DOHH2 (cell line): ENCODE measurements at regions not wholly inside any gene's neighbourhood (a gene's known extent, or its start where the extent isn't known, plus 50 kb on each side); places are given as distances from the start of the nearest gene placed in this dataset.

Experiments used
- H3F3A ChIP-seq: fragments of 200-600 bp; sonication (generic), shearing (Covaris generic); 2 replicates; pipeline ENCODE4 v1.6.0; 2016; ENCODE audit warnings: antibody characterized with exemption, mild to moderate bottlenecking; ENCODE audit not compliant: control insufficient read depth, insufficient read depth
- H3K27ac ChIP-seq: fragments of 200-600 bp; sonication (generic); 2 replicates; pipeline ENCODE4 v1.5.1; 2014; ENCODE audit warnings: low read depth, mild to moderate bottlenecking, low read length, moderate library complexity
- H3K27me3 ChIP-seq: fragments of 200-600 bp; sonication (generic); 2 replicates; pipeline ENCODE4 v1.6.1; 2014; ENCODE audit warnings: mild to moderate bottlenecking, low read length, mixed read lengths; ENCODE audit not compliant: control insufficient read depth
- H3K36me3 ChIP-seq: fragments of 200-600 bp; sonication (generic); 2 replicates; pipeline ENCODE4 v1.6.1; 2014; ENCODE audit warnings: mild to moderate bottlenecking, low read length, moderate library complexity, mixed read lengths; ENCODE audit not compliant: control insufficient read depth
- H3K4me1 ChIP-seq: fragments of 200-600 bp; sonication (generic); 2 replicates; pipeline ENCODE4 v1.6.1; 2014; ENCODE audit warnings: mild to moderate bottlenecking, low read length, mixed read lengths; ENCODE audit not compliant: control insufficient read depth
- H3K4me2 ChIP-seq: fragments of 200-600 bp; sonication (generic); 2 replicates; pipeline ENCODE4 v1.6.0; 2014; ENCODE audit warnings: mild to moderate bottlenecking, low read length, moderate library complexity
- H3K4me3 ChIP-seq: fragments of 200-600 bp; sonication (generic); 2 replicates; pipeline ENCODE4 v1.5.1; 2014; ENCODE audit warnings: mild to moderate bottlenecking, low read length, mixed read lengths
- H3K79me2 ChIP-seq: fragments of 200-600 bp; sonication (generic); 2 replicates; pipeline ENCODE4 v1.6.1; 2014; ENCODE audit warnings: mild to moderate bottlenecking, low read length, mixed read lengths; ENCODE audit not compliant: control insufficient read depth
- H3K9me2 ChIP-seq: fragments of 200-600 bp; sonication (generic); replicated peaks from 2 replicates; pipeline ENCODE4 v1.6.1; 2014; ENCODE audit warnings: mild to moderate bottlenecking, low read length, mixed read lengths; ENCODE audit not compliant: control insufficient read depth
- H3K9me3 ChIP-seq: fragments of 200-600 bp; sonication (generic); 2 replicates; pipeline ENCODE4 v1.6.1; 2014; ENCODE audit warnings: antibody characterized with exemption, low read length, mixed read lengths; ENCODE audit not compliant: control insufficient read depth, insufficient read depth
- H4K20me1 ChIP-seq: fragments of 200-600 bp; sonication (generic); 2 replicates; pipeline ENCODE4 v1.6.0; 2014; ENCODE audit warnings: low read depth, mild to moderate bottlenecking, antibody characterized with exemption, low read length, moderate library complexity; ENCODE audit not compliant: control insufficient read depth, insufficient read depth
- CTCF ChIP-seq: fragments of 200-600 bp; sonication (generic); IDR thresholded peaks from one replicate; pipeline ENCODE4 v1.5.1; 2014; ENCODE audit warnings: antibody characterized with exemption, mild to moderate bottlenecking, low read depth, low read length; ENCODE audit not compliant: poor library complexity, severe bottlenecking
- EZH2phosphoT487 ChIP-seq: fragments of 200-600 bp; sonication (generic); IDR thresholded peaks from 2 replicates; pipeline ENCODE4 v1.6.1; 2017; ENCODE audit warnings: borderline replicate concordance, mild to moderate bottlenecking, antibody characterized with exemption, low read length, moderate library complexity, mixed read lengths

- TF ChIP-seq EZH2phosphoT487, result no peak
- TF ChIP-seq CTCF, result no peak
- H4K20me1 ChIP-seq, result no peaks in the 10 kb centered on the region
- no peaks in the 10 kb centered on the region for H3F3A ChIP-seq
- no peaks in the 10 kb centered on the region for H3K9me3 ChIP-seq
- H3K4me2 ChIP-seq, result no peak overlapping the region
- H3K4me3 ChIP-seq, result no peak overlapping the region
- no peaks in the 10 kb centered on the region for H3K4me1 ChIP-seq
- no peak overlapping the region for H3K27ac ChIP-seq
- no peaks in the 10 kb centered on the region for H3K36me3 ChIP-seq
- no peaks in the 10 kb centered on the region for H3K79me2 ChIP-seq
- H3K27me3 ChIP-seq, result no peaks in the 10 kb centered on the region
- no peaks in the 10 kb centered on the region for H3K9me2 ChIP-seq
Measured at GRCh38 chr9:106321394-106322180, 541.4 kb upstream of the ZNF462 start.

- H3K9me3 ChIP-seq, result no peaks in the 10 kb centered on the region
- no peak overlapping the region for H3K27ac ChIP-seq
- no peaks in the 10 kb centered on the region for H3K27me3 ChIP-seq
- no peak overlapping the region for H3K4me3 ChIP-seq
- H3K79me2 ChIP-seq, result no peaks in the 10 kb centered on the region
- H4K20me1 ChIP-seq, result no peaks in the 10 kb centered on the region
- H3K4me2 ChIP-seq, result no peak overlapping the region
- TF ChIP-seq CTCF (no peak), EZH2phosphoT487 (no peak)
- no peaks in the 10 kb centered on the region for H3F3A ChIP-seq
- H3K36me3 ChIP-seq, result no peaks in the 10 kb centered on the region
- H3K4me1 ChIP-seq, result no peaks in the 10 kb centered on the region
- H3K9me2 ChIP-seq, result no peaks in the 10 kb centered on the region
Measured at GRCh38 chr9:106322706-106323245, 540.2 kb upstream of the ZNF462 start.

- H3K79me2 ChIP-seq, result no peaks in the 10 kb centered on the region
Measured at GRCh38 chr9:106324053-106324585, 538.8 kb upstream of the ZNF462 start.

More at GRCh38 chr9:106324053-106324585, 538.8 kb upstream of the ZNF462 start:
- H3K9me2 ChIP-seq, result no peaks in the 10 kb centered on the region
- no peaks in the 10 kb centered on the region for H3K9me3 ChIP-seq
- TF ChIP-seq CTCF (no peak), EZH2phosphoT487 (no peak)
- H3F3A ChIP-seq, result no peaks in the 10 kb centered on the region
- no peaks in the 10 kb centered on the region for H3K27me3 ChIP-seq
- H3K4me1 ChIP-seq, result no peaks in the 10 kb centered on the region
- no peak overlapping the region for H3K27ac ChIP-seq
- no peaks in the 10 kb centered on the region for H4K20me1 ChIP-seq
- no peaks in the 10 kb centered on the region for H3K36me3 ChIP-seq
- no peak overlapping the region for H3K4me2 ChIP-seq
- no peak overlapping the region for H3K4me3 ChIP-seq
